ENCODE measurements at regions not wholly inside any gene's neighbourhood (a gene's known extent, or its start where the extent isn't known, plus 50 kb on each side); places are given as distances from the start of the nearest gene placed in this dataset.
"Not testable (repeated sequence)": the region's sequence is repeated elsewhere in the genome, so short reads cannot be mapped to it uniquely, and the experiment has no call there.

GRCh38 chr2:216970359-216970915 lies 110.6 kb upstream of the TNP1 start:
- no peak for DNase-seq

- no peak for DNase-seq
These were observed 108.0 kb upstream of the TNP1 start for GRCh38 chr2:216967889-216968288.

GRCh38 chr2:216960671-216961268 lies 100.9 kb upstream of the TNP1 start:
- no peak for DNase-seq

- DNase-seq: no peak
These were observed 99.6 kb upstream of the TNP1 start for GRCh38 chr2:216959433-216959832.

GRCh38 chr2:216956820-216957493 lies 97.1 kb upstream of the TNP1 start:
- no peak for DNase-seq

GRCh38 chr2:216951171-216951570 lies 91.3 kb upstream of the TNP1 start:
- DNase-seq: no peak

GRCh38 chr2:216950547-216950946 lies 90.7 kb upstream of the TNP1 start:
- no peak for DNase-seq

GRCh38 chr2:216949700-216950413 lies 90.0 kb upstream of the TNP1 start:
- DNase-seq: no peak

GRCh38 chr2:216947055-216947454 lies 87.2 kb upstream of the TNP1 start:
- DNase-seq: no peak

GRCh38 chr2:216944733-216945132 lies 84.9 kb upstream of the TNP1 start:
- DNase-seq: no peak

GRCh38 chr2:216943109-216943508 lies 83.2 kb upstream of the TNP1 start:
- DNase-seq: no peak

GRCh38 chr2:216942465-216942864 lies 82.6 kb upstream of the TNP1 start:
- no peak for DNase-seq

GRCh38 chr2:216942016-216942415 lies 82.2 kb upstream of the TNP1 start:
- DNase-seq: no peak

GRCh38 chr2:216936954-216937357 lies 77.1 kb upstream of the TNP1 start:
- no peak for DNase-seq

- no peak for DNase-seq
These were observed 74.8 kb upstream of the TNP1 start for GRCh38 chr2:216934623-216935022.

- DNase-seq: no peak
These were observed 74.3 kb upstream of the TNP1 start for GRCh38 chr2:216934151-216934550.

GRCh38 chr2:216932863-216933548 lies 73.1 kb upstream of the TNP1 start:
- no peak for DNase-seq

GRCh38 chr2:216932113-216932862 lies 72.4 kb upstream of the TNP1 start:
- no peak for DNase-seq

- no peak for DNase-seq
These were observed 70.9 kb upstream of the TNP1 start for GRCh38 chr2:216930716-216931115.

GRCh38 chr2:216929338-216929737 lies 69.5 kb upstream of the TNP1 start:
- not testable (repeated sequence) for DNase-seq

GRCh38 chr2:216927163-216927562 lies 67.3 kb upstream of the TNP1 start:
- DNase-seq: no peak

GRCh38 chr2:216925636-216926366 lies 65.9 kb upstream of the TNP1 start:
- DNase-seq: no peak
